HCT116 (cell line): ENCODE measurements at regions not wholly inside any gene's neighbourhood (a gene's known extent, or its start where the extent isn't known, plus 50 kb on each side); places are given as distances from the start of the nearest gene placed in this dataset.

Source experiments
- ATAC-seq: fragments of 200-7000 bp; cut with Tn5 transposase; 2 replicates; pipeline ENCODE4 v1.9.1; 2020; ENCODE audit warnings: mild to moderate bottlenecking, moderate library complexity
- BruUV-seq: library from RNA; stranded (reverse); fragments of 400-500 nt; replicated peaks from 2 replicates; lab custom pipeline; 2021; lab: Mats Ljungman, UMichigan
- CTCF ChIA-PET: fragments of 300-600 bp; sonication (Branson Sonifier 250); formaldehyde crosslinking; loops from one replicate; lab custom pipeline; 2021; ENCODE audit warnings: antibody characterized with exemption; lab: Charles Lee
- POLR2A ChIA-PET: fragments of 300-600, 350-600 bp; sonication (Branson Sonifier 250); formaldehyde crosslinking; loops from one replicate; lab custom pipeline; 2021; ENCODE audit warnings: antibody characterized with exemption; lab: Charles Lee
- RAD21 ChIA-PET, 2 experiments: fragments of 300-600 bp; sonication (Branson Sonifier 250); formaldehyde crosslinking; loops; one replicate each; lab custom pipeline; 2023; ENCODE audit warnings: low total read pairs in 2 of 2; ENCODE audit not compliant: uncharacterized antibody in 2 of 2, unreplicated experiment in 2 of 2, low non-redundant PET in 1 of 2; lab: Charles Lee
- DNase-seq: peaks from one replicate; pipeline ENCODE4 v3.0.0-alpha.2; 2010; ENCODE audit warnings: low read depth, low spot score
- H2AFZ ChIP-seq: fragments of 200-600 bp; shearing (Covaris generic), sonication (generic); 2 replicates; pipeline ENCODE4 v1.6.1; 2017; ENCODE audit warnings: low read depth, mixed run types, mixed read lengths, antibody characterized with exemption, low read length; ENCODE audit not compliant: poor library complexity, severe bottlenecking
- H3K27ac ChIP-seq: 2 replicates; pipeline ENCODE4 v1.5.1; 2012; ENCODE audit warnings: low read depth, low read length
- H3K27me3 ChIP-seq: fragments of 200-600 bp; sonication (generic); 2 replicates; pipeline ENCODE4 v1.6.1; 2016; ENCODE audit warnings: mixed run types, low read length, mixed read lengths; ENCODE audit not compliant: insufficient read depth
- H3K36me3 ChIP-seq, 2 experiments: fragments of 200-500 bp in 1 of 2; fragments of 200-600 bp in 1 of 2; sonication (Bioruptor generic) in 1 of 2; sonication (generic) in 1 of 2; 2 replicates each; pipeline versions ENCODE4 v1.5.1 to v1.6.1; 2014 to 2016; ENCODE audit warnings: low read length in 2 of 2, inconsistent platforms in 1 of 2, mixed read lengths in 1 of 2, mixed run types in 1 of 2; ENCODE audit not compliant: insufficient read depth in 2 of 2, control insufficient read depth in 1 of 2
- H3K4me1 ChIP-seq, 2 experiments: fragments of 200-600 bp in 1 of 2; sonication (generic) in 1 of 2; 2 replicates each; pipeline versions ENCODE4 v1.5.1 to v1.6.1; 2012 to 2017; ENCODE audit warnings: low read length in 2 of 2, inconsistent platforms in 1 of 2, mild to moderate bottlenecking in 1 of 2, mixed read lengths in 1 of 2, mixed run types in 1 of 2, moderate library complexity in 1 of 2; ENCODE audit not compliant: insufficient read depth in 2 of 2, control insufficient read depth in 1 of 2
- H3K4me2 ChIP-seq: fragments of 200-600 bp; sonication (generic); 2 replicates; pipeline ENCODE4 v1.6.1; 2017; ENCODE audit warnings: mixed run types, low read length, mixed read lengths
- H3K4me3 ChIP-seq, 2 experiments: fragments of 200-600 bp in 1 of 2; sonication (generic) in 1 of 2; replicated peaks in 1 of 2; 2 replicates each; pipeline ENCODE4 v1.5.1; 2011 to 2016; ENCODE audit warnings: low read length in 2 of 2, control low read depth in 1 of 2, low read depth in 1 of 2, mild to moderate bottlenecking in 1 of 2, mixed read lengths in 1 of 2, mixed run types in 1 of 2
- H3K79me2 ChIP-seq: fragments of 200-600 bp; sonication (generic); 2 replicates; pipeline ENCODE4 v1.6.1; 2017; ENCODE audit warnings: mild to moderate bottlenecking, mixed run types, low read length, moderate library complexity, mixed read lengths; ENCODE audit not compliant: insufficient read depth
- H3K9ac ChIP-seq: fragments of 200-600 bp; sonication (generic); 2 replicates; pipeline ENCODE4 v1.6.1; 2016; ENCODE audit warnings: low read length, mixed read lengths
- H3K9me2 ChIP-seq: fragments of 200-600 bp; sonication (generic), shearing (Covaris generic); 2 replicates; pipeline ENCODE4 v1.6.1; 2017; ENCODE audit warnings: mixed run types, mild to moderate bottlenecking, moderate library complexity; ENCODE audit not compliant: insufficient read depth
- H3K9me3 ChIP-seq, 2 experiments: fragments of 200-500 bp in 1 of 2; fragments of 200-600 bp in 1 of 2; sonication (Bioruptor generic) in 1 of 2; sonication (generic) in 1 of 2; 2 replicates each; pipeline ENCODE4 v1.6.1; 2014 to 2017; ENCODE audit warnings: low read length in 2 of 2, mixed read lengths in 2 of 2, inconsistent platforms in 1 of 2, low read depth in 1 of 2, mild to moderate bottlenecking in 1 of 2, mixed run types in 1 of 2, moderate library complexity in 1 of 2; ENCODE audit not compliant: control insufficient read depth in 1 of 2, insufficient read depth in 1 of 2
- H4K20me1 ChIP-seq: fragments of 200-600 bp; sonication (generic), shearing (Covaris generic); 2 replicates; pipeline ENCODE4 v1.6.1; 2017; ENCODE audit warnings: mixed run types, mild to moderate bottlenecking, moderate library complexity; ENCODE audit not compliant: insufficient read depth
- CBX3 ChIP-seq: IDR thresholded peaks from 2 replicates; pipeline ENCODE4 v1.6.1; 2012; ENCODE audit warnings: low read depth
- CEBPB ChIP-seq: IDR thresholded peaks from 2 replicates; pipeline ENCODE4 v1.6.1; 2012; ENCODE audit warnings: low read depth
- EGR1 ChIP-seq: IDR thresholded peaks from 2 replicates; pipeline ENCODE4 v1.6.1; 2012; ENCODE audit warnings: low read depth
- ELF1 ChIP-seq: IDR thresholded peaks from 2 replicates; pipeline ENCODE4 v1.6.1; 2012; ENCODE audit warnings: low read depth, borderline replicate concordance
- EZH2 ChIP-seq: fragments of 200-600 bp; sonication (generic); IDR thresholded peaks from 2 replicates; pipeline ENCODE4 v1.6.1; 2017; ENCODE audit warnings: antibody characterized with exemption, mixed run types
- FOSL1 ChIP-seq: IDR thresholded peaks from 2 replicates; pipeline ENCODE4 v1.6.1; 2012; ENCODE audit warnings: low read depth
- MAX ChIP-seq: IDR thresholded peaks from 2 replicates; pipeline ENCODE4 v1.6.1; 2012
- POLR2A ChIP-seq: IDR thresholded peaks from 2 replicates; pipeline ENCODE4 v1.7.0; 2011; ENCODE audit warnings: borderline replicate concordance; ENCODE audit not compliant: insufficient read depth, insufficient read length; ENCODE audit errors: extremely low read depth
- POLR2AphosphoS5 ChIP-seq: IDR thresholded peaks from 2 replicates; pipeline ENCODE4 v1.6.1; 2011; ENCODE audit warnings: mild to moderate bottlenecking, low read depth, low read length, moderate library complexity
- REST ChIP-seq: IDR thresholded peaks from 2 replicates; pipeline ENCODE4 v1.6.1; 2012; ENCODE audit warnings: low read depth
- SIN3A ChIP-seq: IDR thresholded peaks from 2 replicates; pipeline ENCODE4 v1.6.1; 2012; ENCODE audit warnings: low read depth
- SP1 ChIP-seq: IDR thresholded peaks from 2 replicates; pipeline ENCODE4 v1.6.1; 2012; ENCODE audit warnings: low read depth
- SRF ChIP-seq: IDR thresholded peaks from 2 replicates; pipeline ENCODE4 v1.6.1; 2012; ENCODE audit warnings: low read depth
- TCF7L2 ChIP-seq: IDR thresholded peaks from 2 replicates; pipeline ENCODE4 v1.7.0; 2011; ENCODE audit warnings: borderline replicate concordance, inconsistent platforms; ENCODE audit not compliant: insufficient read depth, insufficient read length; ENCODE audit errors: extremely low read depth
- YY1 ChIP-seq: IDR thresholded peaks from 2 replicates; pipeline ENCODE4 v1.6.1; 2011; ENCODE audit warnings: low read length, low read depth, moderate library complexity, mild to moderate bottlenecking; ENCODE audit not compliant: insufficient replicate concordance; ENCODE audit errors: extremely low read depth
- ZFX ChIP-seq: fragments of 450-650 bp; IDR thresholded peaks from 2 replicates; pipeline ENCODE4 v1.6.1; 2017
- ZNF274 ChIP-seq: fragments of 200-500 bp; sonication (Bioruptor generic); IDR thresholded peaks from 2 replicates; pipeline ENCODE4 v1.6.1; 2014; ENCODE audit warnings: mild to moderate bottlenecking, low read depth, low read length, inconsistent platforms
- intact Hi-C: fragments of 100-400 bp; cut with micrococcal nuclease; formaldehyde crosslinking; loops from 2 replicates; pipeline ENCODE4 v1.10.0; 2022

- Histone ChIP-seq H4K20me1 (no peaks in the 10 kb centered on the region), H3K36me3 (no peaks in the 10 kb centered on the region), H3K27me3 (no peaks in the 10 kb centered on the region), H3K9me2 (no peaks in the 10 kb centered on the region), H3K4me3 (no peak overlapping the region), H3K79me2 (no peaks in the 10 kb centered on the region), H3K9me3 (no peaks in the 10 kb centered on the region), H3K4me2 (no peak overlapping the region), H3K4me1 (peaks cover 7 to 8% of the 10 kb centered on the region in 2 experiments), H3K27ac (no peak overlapping the region), H2AFZ (no peak overlapping the region), H3K9ac (no peak overlapping the region)
- ChIA-PET CTCF (no interaction called here), POLR2A (no interaction called here), RAD21 (no interaction called here)
- no TSS peak for BruUV-seq
- DNase-seq (no peak), ATAC-seq (no peak)
- TF ChIP-seq YY1, result no peak
- TF ChIP-seq SP1, result no peak
- TF ChIP-seq REST, result no peak
- no peak for TF ChIP-seq ELF1
- TF ChIP-seq EGR1, result no peak
- TF ChIP-seq TCF7L2, result no peak
- TF ChIP-seq FOSL1, result no peak
- TF ChIP-seq ZFX, result no peak
- no peak for TF ChIP-seq MAX
- no peak for TF ChIP-seq EZH2
- no peak for TF ChIP-seq CEBPB
- no peak for TF ChIP-seq CBX3
- no peak for TF ChIP-seq SRF
- TF ChIP-seq POLR2AphosphoS5, result no peak
- no peak for TF ChIP-seq ZNF274
- no peak for TF ChIP-seq SIN3A
- no peak for TF ChIP-seq POLR2A
- intact Hi-C loops, result no loop called here
Measured at GRCh38 chr10:21264271-21264670, 261.2 kb downstream of the SKIDA1 start.
